GM18951 (cell line): ENCODE measurements at regions not wholly inside any gene's neighbourhood (a gene's known extent, or its start where the extent isn't known, plus 50 kb on each side); places are given as distances from the start of the nearest gene placed in this dataset.

Source experiments
- POLR2A ChIP-seq: IDR thresholded peaks from 4 replicates; pipeline ENCODE4 v1.6.1; 2011; ENCODE audit warnings: mild to moderate bottlenecking; ENCODE audit not compliant: insufficient read length, insufficient read depth; ENCODE audit errors: extremely low read depth
- in situ Hi-C: fragments of 300-500 bp; cut with MboI; formaldehyde crosslinking; loops from one replicate; pipeline ENCODE4 v1.12.0; 2022; ENCODE audit warnings: low sequenced_read_pairs, mixed read lengths, inconsistent platforms; ENCODE audit not compliant: unreplicated experiment

- in situ Hi-C loops: no loop called here
- TF ChIP-seq POLR2A: no peak
Observed at GRCh38 chr15:62888623-62889022, 153.9 kb upstream of the TPM1 start.

- TF ChIP-seq POLR2A: no peak
- in situ Hi-C loops: no loop called here
Observed at GRCh38 chr15:62889141-62889661, 153.3 kb upstream of the TPM1 start.

- in situ Hi-C loops: no loop called here
- TF ChIP-seq POLR2A: no peak
Observed at GRCh38 chr15:62889734-62890505, 152.6 kb upstream of the TPM1 start.

- in situ Hi-C loops: no loop called here
- TF ChIP-seq POLR2A: no peak
Observed at GRCh38 chr15:62894322-62895085, 148.0 kb upstream of the TPM1 start.

GRCh38 chr15:62895139-62895866 lies 147.2 kb upstream of the TPM1 start:
- no peak for TF ChIP-seq POLR2A
- in situ Hi-C loops: no loop called here

- in situ Hi-C loops: no loop called here
- no peak for TF ChIP-seq POLR2A
Observed at GRCh38 chr15:62895905-62896316, 146.6 kb upstream of the TPM1 start.

- TF ChIP-seq POLR2A: no peak
- in situ Hi-C loops: no loop called here
Observed at GRCh38 chr15:62896380-62896866, 146.1 kb upstream of the TPM1 start.

GRCh38 chr15:62896969-62897486 lies 145.5 kb upstream of the TPM1 start:
- no peak for TF ChIP-seq POLR2A
- in situ Hi-C loops: no loop called here

GRCh38 chr15:62897634-62898033 lies 144.9 kb upstream of the TPM1 start:
- in situ Hi-C loops: no loop called here
- no peak for TF ChIP-seq POLR2A

- in situ Hi-C loops: no loop called here
Observed at GRCh38 chr15:62899090-62899493, 143.5 kb upstream of the TPM1 start.

GRCh38 chr15:62900071-62900802 lies 142.3 kb upstream of the TPM1 start:
- TF ChIP-seq POLR2A: no peak
- in situ Hi-C loops: no loop called here

More at GRCh38 chr15:62899090-62899493, 143.5 kb upstream of the TPM1 start:
- TF ChIP-seq POLR2A: no peak

GRCh38 chr15:62901087-62901486 lies 141.5 kb upstream of the TPM1 start:
- in situ Hi-C loops: no loop called here
- no peak for TF ChIP-seq POLR2A

GRCh38 chr15:62901909-62902546 lies 140.5 kb upstream of the TPM1 start:
- no peak for TF ChIP-seq POLR2A
- in situ Hi-C loops: no loop called here
